ENCODE measurements at regions not wholly inside any gene's neighbourhood (a gene's known extent, or its start where the extent isn't known, plus 50 kb on each side); places are given as distances from the start of the nearest gene placed in this dataset.

DNA sequence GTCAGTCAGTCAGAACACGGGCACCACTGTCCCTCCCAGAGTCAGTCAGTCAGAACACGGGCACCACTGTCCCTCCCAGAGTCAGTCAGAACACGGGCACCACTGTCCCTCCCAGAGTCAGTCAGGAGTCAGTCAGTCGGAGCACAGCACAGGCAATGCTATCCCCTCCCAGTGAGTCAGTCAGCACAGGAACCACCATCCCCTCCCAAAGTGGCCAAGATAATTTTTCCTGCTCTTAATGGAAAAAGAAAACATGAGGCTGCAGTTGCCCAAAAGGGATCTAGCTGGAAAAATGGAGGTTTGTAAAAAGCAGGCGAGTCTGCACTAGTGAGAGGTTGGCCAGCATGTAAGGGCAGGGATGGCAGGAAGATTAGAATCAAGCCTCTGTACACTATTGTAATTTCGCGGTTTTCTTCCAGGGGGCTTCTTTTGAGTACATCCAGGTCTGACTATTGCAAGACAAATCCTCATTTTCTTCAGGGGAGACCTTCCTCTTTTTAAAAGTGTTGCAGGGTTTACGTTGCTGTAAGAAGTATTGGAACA, 213.8 kb downstream of the SIPA1L2 start:
- TF ChIP-seq, protein P1, sequence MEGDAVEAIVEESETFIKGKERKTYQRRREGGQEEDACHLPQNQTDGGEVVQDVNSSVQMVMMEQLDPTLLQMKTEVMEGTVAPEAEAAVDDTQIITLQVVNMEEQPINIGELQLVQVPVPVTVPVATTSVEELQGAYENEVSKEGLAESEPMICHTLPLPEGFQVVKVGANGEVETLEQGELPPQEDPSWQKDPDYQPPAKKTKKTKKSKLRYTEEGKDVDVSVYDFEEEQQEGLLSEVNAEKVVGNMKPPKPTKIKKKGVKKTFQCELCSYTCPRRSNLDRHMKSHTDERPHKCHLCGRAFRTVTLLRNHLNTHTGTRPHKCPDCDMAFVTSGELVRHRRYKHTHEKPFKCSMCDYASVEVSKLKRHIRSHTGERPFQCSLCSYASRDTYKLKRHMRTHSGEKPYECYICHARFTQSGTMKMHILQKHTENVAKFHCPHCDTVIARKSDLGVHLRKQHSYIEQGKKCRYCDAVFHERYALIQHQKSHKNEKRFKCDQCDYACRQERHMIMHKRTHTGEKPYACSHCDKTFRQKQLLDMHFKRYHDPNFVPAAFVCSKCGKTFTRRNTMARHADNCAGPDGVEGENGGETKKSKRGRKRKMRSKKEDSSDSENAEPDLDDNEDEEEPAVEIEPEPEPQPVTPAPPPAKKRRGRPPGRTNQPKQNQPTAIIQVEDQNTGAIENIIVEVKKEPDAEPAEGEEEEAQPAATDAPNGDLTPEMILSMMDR (IDR thresholded peaks at IDR 0.05), result no peak
- TF ChIP-seq EZH2phosphoT487 (IDR thresholded peaks at IDR 0.05), result no peak
